SK-N-SH (cell line): ENCODE measurements at regions not wholly inside any gene's neighbourhood (a gene's known extent, or its start where the extent isn't known, plus 50 kb on each side); places are given as distances from the start of the nearest gene placed in this dataset.

Experiments
- CTCF ChIA-PET: fragments of 300-600, 350-600 bp; formaldehyde crosslinking; extraction: SDS; loops from one replicate; lab custom pipeline; 2021; lab: Yijun Ruan, JAX
- POLR2A ChIA-PET: fragments of 350-600 bp; sonication (Branson Sonifier 250); formaldehyde crosslinking; extraction: SDS; loops from one replicate; lab custom pipeline; 2020; ENCODE audit warnings: antibody characterized with exemption, inconsistent platforms; lab: Yijun Ruan, JAX
- DNase-seq: peaks from one replicate; pipeline ENCODE4 v3.0.0; 2012
- H2AFZ ChIP-seq: fragments of 200-600 bp; sonication (generic); 2 replicates; pipeline ENCODE4 v1.8.1; 2016; ENCODE audit warnings: antibody characterized with exemption, mild to moderate bottlenecking, low read depth
- H3F3A ChIP-seq: fragments of 200-600 bp; sonication (generic); replicated peaks from 2 replicates; pipeline ENCODE3; 2016; ENCODE audit warnings: antibody characterized with exemption, mild to moderate bottlenecking; ENCODE audit not compliant: insufficient read depth
- H3K27ac ChIP-seq, 2 experiments: fragments of 200-500 bp in 1 of 2; fragments of 200-600 bp in 1 of 2; sonication (Bioruptor generic) in 1 of 2; sonication (generic), shearing (Covaris generic) in 1 of 2; 2 replicates each; pipeline versions ENCODE4 v1.5.1 to v1.6.1; 2014 to 2016; ENCODE audit warnings: low read depth in 2 of 2, inconsistent platforms in 1 of 2, low read length in 1 of 2, mild to moderate bottlenecking in 1 of 2, mixed read lengths in 1 of 2
- H3K27me3 ChIP-seq: fragments of 200-600 bp; sonication (generic), shearing (Covaris generic); 2 replicates; pipeline ENCODE4 v1.6.1; 2016; ENCODE audit warnings: mixed run types; ENCODE audit not compliant: insufficient read depth
- H3K36me3 ChIP-seq, 2 experiments: fragments of 200-500 bp in 1 of 2; fragments of 200-600 bp in 1 of 2; sonication (Bioruptor generic) in 1 of 2; sonication (generic) in 1 of 2; replicated peaks in 1 of 2; 2 replicates each; pipeline versions ENCODE3 to v1.5.1; 2014 to 2016; ENCODE audit warnings: low read length in 1 of 2, mild to moderate bottlenecking in 1 of 2; ENCODE audit not compliant: insufficient read depth in 2 of 2, control insufficient read depth in 1 of 2
- H3K4me1 ChIP-seq, 2 experiments: fragments of 200-500 bp in 1 of 2; fragments of 200-600 bp in 1 of 2; sonication (Bioruptor generic) in 1 of 2; sonication (generic), shearing (Covaris generic) in 1 of 2; 2 replicates each; pipeline versions ENCODE4 v1.5.1 to v1.6.1; 2014 to 2016; ENCODE audit warnings: low read depth in 1 of 2, low read length in 1 of 2, mixed run types in 1 of 2; ENCODE audit not compliant: insufficient read depth in 2 of 2, control insufficient read depth in 1 of 2
- H3K4me2 ChIP-seq: fragments of 200-600 bp; sonication (generic), shearing (Covaris generic); 2 replicates; pipeline ENCODE4 v1.6.1; 2017; ENCODE audit warnings: mixed run types
- H3K4me3 ChIP-seq, 2 experiments: fragments of 200-500 bp in 1 of 2; fragments of 200-600 bp in 1 of 2; sonication (Bioruptor generic) in 1 of 2; sonication (generic), shearing (Covaris generic) in 1 of 2; 2 replicates each; pipeline versions ENCODE4 v1.5.1 to v1.8.1; 2014 to 2016; ENCODE audit warnings: low read depth in 2 of 2, inconsistent platforms in 1 of 2, low read length in 1 of 2, mild to moderate bottlenecking in 1 of 2, mixed read lengths in 1 of 2, moderate library complexity in 1 of 2
- H3K79me2 ChIP-seq: fragments of 200-600 bp; sonication (generic); 2 replicates; pipeline ENCODE4 v1.8.1; 2017; ENCODE audit warnings: mild to moderate bottlenecking; ENCODE audit not compliant: insufficient read depth
- H3K9ac ChIP-seq: fragments of 200-600 bp; sonication (generic); 2 replicates; pipeline ENCODE4 v1.6.1; 2017; ENCODE audit warnings: mixed run types
- H3K9me2 ChIP-seq: fragments of 200-600 bp; sonication (generic); 2 replicates; pipeline ENCODE4 v1.6.1; 2017; ENCODE audit warnings: mixed run types
- H3K9me3 ChIP-seq: fragments of 200-600 bp; sonication (generic); 2 replicates; pipeline ENCODE4 v1.6.1; 2017; ENCODE audit warnings: mixed run types, mild to moderate bottlenecking, moderate library complexity
- H4K20me1 ChIP-seq: fragments of 200-600 bp; sonication (generic); 2 replicates; pipeline ENCODE4 v1.6.1; 2017; ENCODE audit warnings: mild to moderate bottlenecking, mixed run types; ENCODE audit not compliant: insufficient read depth
- CHD2 ChIP-seq: fragments of 150-350 bp; IDR thresholded peaks from 2 replicates; pipeline ENCODE4 v1.6.1; 2018; ENCODE audit warnings: low read length; ENCODE audit not compliant: partially characterized antibody
- CTCF ChIP-seq: fragments of 200-600 bp; sonication (generic); IDR thresholded peaks from 2 replicates; pipeline ENCODE4 v1.6.1; 2017; ENCODE audit warnings: antibody characterized with exemption, mild to moderate bottlenecking, moderate library complexity
- EP300 ChIP-seq, 2 experiments: IDR thresholded peaks; 2 replicates each; pipeline versions ENCODE4 v1.4.0 to v1.6.1; 2012; ENCODE audit warnings: borderline replicate concordance in 1 of 2, low read depth in 1 of 2, low read length in 1 of 2
- IRF3 ChIP-seq: fragments of 150-350 bp; IDR thresholded peaks from 2 replicates; pipeline ENCODE4 v1.6.1; 2016; ENCODE audit warnings: mild to moderate bottlenecking, low read depth, low read length
- NRF1 ChIP-seq: IDR thresholded peaks from 2 replicates; pipeline ENCODE4 v1.6.1; 2012; ENCODE audit warnings: low read depth, mild to moderate bottlenecking, low read length
- PBX3 ChIP-seq: IDR thresholded peaks from 2 replicates; pipeline ENCODE4; 2012
- RFX5 ChIP-seq: IDR thresholded peaks from 2 replicates; pipeline ENCODE4 v1.6.1; 2012; ENCODE audit warnings: mild to moderate bottlenecking, improper control_type of control experiment, low read length
- RXRA ChIP-seq: IDR thresholded peaks from 2 replicates; pipeline ENCODE4 v1.4.0; 2012; ENCODE audit warnings: low read depth, mild to moderate bottlenecking, borderline replicate concordance
- USF1 ChIP-seq: IDR thresholded peaks from 2 replicates; pipeline ENCODE4 v1.4.0; 2012; ENCODE audit warnings: low read depth, borderline replicate concordance
- ZBTB33 ChIP-seq: IDR thresholded peaks from 2 replicates; pipeline ENCODE4 v1.4.0; 2012; ENCODE audit warnings: low read depth, borderline replicate concordance
- WGBS: methylation state at CpG from one replicate; pipeline ENCODE4 v1.1.6; 2017; ENCODE audit warnings: low lambda C conversion rate; 5-methylcytosine and 5-hydroxymethylcytosine counted together

- TF ChIP-seq ZBTB33 (no peak), IRF3 (no peak), RFX5 (no peak), CTCF (no peak), PBX3 (peak; percentile 81)
These were observed 179.4 kb upstream of the PACRGL start (continued) for GRCh38 chr4:20520901-20521300.

GRCh38 chr4:20528508-20528907, 171.8 kb upstream of the PACRGL start:
- DNase-seq = no peak
- peaks cover 34% of the 10 kb centered on the region for H3F3A ChIP-seq
- CTCF ChIA-PET = interaction anchor here (1.1 to 1.5 kb wide), 3 partner anchors 9 to 16 kb away, joined by 3 to 5 read pairs (median 4); no protein-coding TSS in a partner anchor
- H3K79me2 ChIP-seq = no peaks in the 10 kb centered on the region
- H3K9me3 ChIP-seq = no peaks in the 10 kb centered on the region
- WGBS = 83% methylated on average over 1 of the region's 1 CpG
- no peaks in the 10 kb centered on the region for H3K27me3 ChIP-seq
- no peak overlapping the region for H3K4me3 ChIP-seq
- TF ChIP-seq RXRA (no peak), CHD2 (no peak), USF1 (no peak), NRF1 (no peak), EP300 (IDR thresholded peaks at IDR 0.05; ENCODE audit: borderline replicate concordance in 1 of 2, low read depth in 1 of 2, low read length in 1 of 2) (no peak)
- H2AFZ ChIP-seq = no peak overlapping the region
- H3K27ac ChIP-seq = no peak overlapping the region
- H3K9me2 ChIP-seq = no peaks in the 10 kb centered on the region
- peaks cover 0 to 12% of the 10 kb centered on the region in 2 experiments; a peak in 3 of 4 replicates for H3K4me1 ChIP-seq
- POLR2A ChIA-PET = no interaction called here
- peaks cover 55% of the 10 kb centered on the region in 2 experiments for H3K36me3 ChIP-seq
- no peaks in the 10 kb centered on the region for H4K20me1 ChIP-seq
- no peak overlapping the region for H3K4me2 ChIP-seq
- H3K9ac ChIP-seq = no peak overlapping the region
